CD4-positive, alpha-beta memory T cell (primary cell): ENCODE measurements at regions not wholly inside any gene's neighbourhood (a gene's known extent, or its start where the extent isn't known, plus 50 kb on each side); places are given as distances from the start of the nearest gene placed in this dataset.

Experiments
- CTCF ChIA-PET: fragments of 350-600 bp; sonication (Branson Sonifier 250); formaldehyde crosslinking; loops from one replicate; lab custom pipeline; 2021; ENCODE audit warnings: inconsistent platforms; ENCODE audit not compliant: partially characterized antibody; lab: Charles Lee
- POLR2A ChIA-PET: fragments of 350-600 bp; sonication (Branson Sonifier 250); formaldehyde crosslinking; loops from one replicate; lab custom pipeline; 2021; ENCODE audit not compliant: partially characterized antibody; lab: Charles Lee
- DNase-seq, 5 donors: peaks; one replicate each; pipeline versions ENCODE4 v3.0.0 to v3.0.0-alpha.2; 2020 to 2022; ENCODE audit warnings: mixed read lengths in 1 of 5
- H3K27ac ChIP-seq: one replicate; pipeline ENCODE4 v1.7.0; 2013; ENCODE audit warnings: low read depth, low read length
- H3K27me3 ChIP-seq: 2 replicates; pipeline ENCODE4 v1.7.0; 2013; ENCODE audit warnings: mild to moderate bottlenecking, low read length, moderate library complexity; ENCODE audit not compliant: insufficient read depth
- H3K36me3 ChIP-seq: 2 replicates; pipeline ENCODE4 v1.7.0; 2013; ENCODE audit warnings: mild to moderate bottlenecking, low read length, moderate library complexity; ENCODE audit not compliant: insufficient read depth
- H3K4me1 ChIP-seq: 2 replicates; pipeline ENCODE4 v1.7.0; 2013; ENCODE audit warnings: mild to moderate bottlenecking, low read length, moderate library complexity; ENCODE audit not compliant: insufficient read depth
- H3K4me3 ChIP-seq, 2 donors: one replicate each; pipeline ENCODE4 v1.7.0; 2013; ENCODE audit warnings: low read length in 2 of 2, mild to moderate bottlenecking in 1 of 2
- H3K9me3 ChIP-seq, 2 donors: one replicate each; pipeline ENCODE4 v1.7.0; 2013; ENCODE audit warnings: low read length in 2 of 2, control low read depth in 1 of 2; ENCODE audit not compliant: control insufficient read depth in 1 of 2
- H3K27ac Mint-ChIP-seq, 7 donors: one replicate each; pipeline ENCODE4 v1.8.0; 2020 to 2021; ENCODE audit warnings: mixed read lengths in 7 of 7, mild to moderate bottlenecking in 6 of 7, inconsistent platforms in 3 of 7, moderate library complexity in 3 of 7
- H3K27me3 Mint-ChIP-seq, 2 donors: one replicate each; pipeline ENCODE4 v1.8.0; 2020 to 2021; ENCODE audit warnings: mixed read lengths in 2 of 2
- H3K36me3 Mint-ChIP-seq, 2 donors: one replicate each; pipeline ENCODE4 v1.8.0; 2020 to 2021; ENCODE audit warnings: mixed read lengths in 2 of 2, inconsistent platforms in 1 of 2, mild to moderate bottlenecking in 1 of 2
- H3K4me1 Mint-ChIP-seq, 4 donors: one replicate each; pipeline ENCODE4 v1.8.0; 2020 to 2021; ENCODE audit warnings: mixed read lengths in 4 of 4, mild to moderate bottlenecking in 1 of 4
- H3K4me3 Mint-ChIP-seq, 8 donors: one replicate each; pipeline ENCODE4 v1.8.0; 2020 to 2021; ENCODE audit warnings: mixed read lengths in 8 of 8, mild to moderate bottlenecking in 7 of 8, moderate library complexity in 6 of 8, inconsistent platforms in 3 of 8
- H3K9me3 Mint-ChIP-seq, 8 donors: one replicate each; pipeline ENCODE4 v1.8.0; 2020 to 2021; ENCODE audit warnings: mixed read lengths in 8 of 8, mild to moderate bottlenecking in 5 of 8, inconsistent platforms in 3 of 8, moderate library complexity in 1 of 8
- intact Hi-C: fragments of 100-400 bp; cut with micrococcal nuclease; formaldehyde crosslinking; loops from one replicate; pipeline ENCODE4 v1.15.1; 2023

DNA sequence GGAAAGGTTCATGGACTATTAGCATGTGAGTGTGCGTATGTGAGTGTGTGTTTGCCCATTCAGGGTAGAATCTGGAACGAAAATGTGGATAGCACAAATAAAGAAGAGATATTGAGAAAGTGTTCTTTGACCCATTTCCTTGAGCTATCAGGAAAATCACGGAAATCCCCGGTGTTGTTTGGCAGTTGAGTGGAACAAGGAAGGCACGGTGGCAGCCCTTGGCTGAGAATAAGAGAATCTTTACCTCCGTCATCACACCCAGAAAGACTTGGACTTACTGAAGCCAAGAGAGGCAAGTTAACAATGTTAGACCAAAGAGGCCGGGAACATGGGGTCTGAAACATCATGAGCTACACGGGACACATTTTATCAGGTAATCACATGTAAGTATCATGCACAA is 588.9 kb upstream of the BTBD3 start:
- ChIA-PET CTCF (no interaction called here), POLR2A (no interaction called here)
- DNase-seq = no peak
- Histone ChIP-seq H3K27ac (no peak overlapping the region), H3K4me1 (no peaks in the 10 kb centered on the region), H3K4me3 (no peak overlapping the region), H3K9me3 (no peaks in the 10 kb centered on the region), H3K36me3 (no peaks in the 10 kb centered on the region), H3K27me3 (no peaks in the 10 kb centered on the region)
- no peaks in the 10 kb centered on the region for H3K27me3 Mint-ChIP-seq
- H3K4me3 Mint-ChIP-seq = no peak overlapping the region
- peaks cover 0 to 13% (median 4%) of the 10 kb centered on the region in 8 donors for H3K9me3 Mint-ChIP-seq
- H3K4me1 Mint-ChIP-seq = no peaks in the 10 kb centered on the region
- no peak overlapping the region for H3K27ac Mint-ChIP-seq
- no peaks in the 10 kb centered on the region for H3K36me3 Mint-ChIP-seq
- intact Hi-C loops = no loop called here

DNA sequence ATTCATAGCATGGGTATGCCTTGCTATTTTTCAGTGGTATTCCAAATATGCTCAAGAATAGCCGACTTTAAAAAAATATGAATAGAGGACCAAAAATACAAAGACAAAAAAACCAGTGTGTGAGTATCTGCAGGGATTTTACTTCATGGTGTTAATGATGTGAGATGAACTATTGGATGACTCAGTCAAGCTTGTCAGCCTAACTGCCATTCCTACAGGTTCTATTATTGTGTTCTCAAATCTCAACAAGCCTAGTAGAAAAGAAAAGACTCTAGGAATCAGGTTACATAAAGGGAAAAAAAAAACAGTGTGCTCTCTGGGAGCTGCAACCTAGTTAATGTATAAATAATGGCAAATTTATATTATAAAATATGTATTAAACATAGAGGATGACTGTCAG is 588.4 kb upstream of the BTBD3 start:
- no peak overlapping the region for H3K4me3 ChIP-seq
- Mint-ChIP-seq H3K36me3 (no peaks in the 10 kb centered on the region), H3K9me3 (peaks cover 0 to 13% (median 4%) of the 10 kb centered on the region in 8 donors), H3K4me1 (no peaks in the 10 kb centered on the region), H3K27me3 (no peaks in the 10 kb centered on the region), H3K4me3 (no peak overlapping the region), H3K27ac (no peak overlapping the region)
- no peaks in the 10 kb centered on the region for H3K36me3 ChIP-seq
- DNase-seq = no peak
- POLR2A ChIA-PET = no interaction called here
- CTCF ChIA-PET = no interaction called here
- intact Hi-C loops = no loop called here
- H3K27me3 ChIP-seq = no peaks in the 10 kb centered on the region
- H3K4me1 ChIP-seq = no peaks in the 10 kb centered on the region
- H3K9me3 ChIP-seq = no peaks in the 10 kb centered on the region
- no peak overlapping the region for H3K27ac ChIP-seq

DNA sequence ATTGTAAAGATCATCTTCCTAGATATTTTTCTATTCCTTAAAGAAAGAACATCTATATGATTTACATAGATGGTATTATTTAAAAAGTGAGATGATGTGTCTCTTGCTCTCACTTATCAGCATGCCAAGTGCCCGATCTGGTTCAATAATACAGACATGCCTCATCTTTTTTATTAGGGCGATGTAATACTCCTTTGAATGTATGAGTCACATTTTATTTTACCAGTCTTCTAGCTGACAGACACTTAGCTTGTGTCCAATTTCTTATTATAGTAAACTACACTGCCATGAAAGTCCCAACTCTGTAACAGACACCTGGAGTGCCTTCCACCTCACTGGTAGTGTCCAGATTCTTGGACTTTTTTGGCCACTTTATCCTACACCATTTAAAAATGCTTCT is 586.6 kb upstream of the BTBD3 start:
- H3K27me3 ChIP-seq = no peaks in the 10 kb centered on the region
- intact Hi-C loops = no loop called here
- H3K4me1 ChIP-seq = no peaks in the 10 kb centered on the region
- H3K4me1 Mint-ChIP-seq = no peaks in the 10 kb centered on the region
- H3K4me3 ChIP-seq = no peak overlapping the region
- no peak for DNase-seq
- POLR2A ChIA-PET = no interaction called here
- no peaks in the 10 kb centered on the region for H3K36me3 Mint-ChIP-seq
- no peaks in the 10 kb centered on the region for H3K27me3 Mint-ChIP-seq
- no peaks in the 10 kb centered on the region for H3K9me3 ChIP-seq
- no peak overlapping the region for H3K27ac ChIP-seq
- no peak overlapping the region for H3K27ac Mint-ChIP-seq
- CTCF ChIA-PET = no interaction called here
- H3K9me3 Mint-ChIP-seq = peaks cover 0 to 15% (median 3%) of the 10 kb centered on the region in 8 donors
- no peaks in the 10 kb centered on the region for H3K36me3 ChIP-seq
- H3K4me3 Mint-ChIP-seq = no peak overlapping the region

DNA sequence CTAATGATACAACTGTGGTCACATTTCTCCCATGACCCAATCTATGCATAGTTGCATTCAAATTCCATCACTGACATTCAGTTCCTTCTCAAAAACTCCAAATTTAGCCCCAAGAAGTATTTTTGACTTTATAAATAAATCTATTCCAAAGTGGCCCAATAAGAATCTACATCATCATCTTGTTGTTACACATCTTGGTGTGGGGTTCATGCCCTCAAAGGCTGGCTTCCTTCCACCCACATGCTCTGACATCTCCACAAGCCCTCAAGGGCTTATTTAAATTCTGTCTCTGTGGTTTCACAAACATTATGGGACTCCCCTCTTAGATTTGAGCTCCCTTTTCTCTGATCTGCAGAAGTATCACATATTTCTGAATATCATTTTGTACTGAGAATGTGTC is 585.3 kb upstream of the BTBD3 start:
- CTCF ChIA-PET = no interaction called here
- no peaks in the 10 kb centered on the region for H3K4me1 ChIP-seq
- no peak overlapping the region for H3K4me3 Mint-ChIP-seq
- DNase-seq = no peak
- H3K9me3 Mint-ChIP-seq = peaks cover 0 to 12% (median 4%) of the 10 kb centered on the region in 8 donors
- H3K4me1 Mint-ChIP-seq = no peaks in the 10 kb centered on the region
- no peak overlapping the region for H3K4me3 ChIP-seq
- POLR2A ChIA-PET = no interaction called here
- H3K27me3 ChIP-seq = no peaks in the 10 kb centered on the region
- intact Hi-C loops = no loop called here
- no peaks in the 10 kb centered on the region for H3K36me3 ChIP-seq
- H3K27ac ChIP-seq = no peak overlapping the region
- no peaks in the 10 kb centered on the region for H3K36me3 Mint-ChIP-seq
- H3K27me3 Mint-ChIP-seq = no peaks in the 10 kb centered on the region
- no peak overlapping the region for H3K27ac Mint-ChIP-seq
- no peaks in the 10 kb centered on the region for H3K9me3 ChIP-seq

DNA sequence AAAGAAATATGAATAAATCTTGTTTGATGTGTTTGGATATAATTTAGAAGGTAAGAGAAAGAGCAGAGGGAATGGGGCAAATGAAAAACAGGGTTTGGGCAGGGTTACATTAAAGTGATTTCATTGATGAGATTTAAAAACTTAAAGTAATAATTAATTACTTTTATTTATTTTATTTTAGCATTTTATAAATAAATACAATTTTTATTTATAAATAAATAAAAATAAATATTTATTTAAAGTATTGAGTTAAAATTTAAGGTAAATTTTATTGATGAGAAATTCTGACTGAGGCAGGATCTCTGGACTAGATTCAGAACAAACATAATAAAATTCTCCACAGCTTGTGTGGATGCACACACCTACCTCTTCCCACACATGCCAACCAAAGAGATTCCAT is 584.1 kb upstream of the BTBD3 start:
- POLR2A ChIA-PET = no interaction called here
- no peak overlapping the region for H3K4me3 Mint-ChIP-seq
- no peaks in the 10 kb centered on the region for H3K27me3 Mint-ChIP-seq

DNA sequence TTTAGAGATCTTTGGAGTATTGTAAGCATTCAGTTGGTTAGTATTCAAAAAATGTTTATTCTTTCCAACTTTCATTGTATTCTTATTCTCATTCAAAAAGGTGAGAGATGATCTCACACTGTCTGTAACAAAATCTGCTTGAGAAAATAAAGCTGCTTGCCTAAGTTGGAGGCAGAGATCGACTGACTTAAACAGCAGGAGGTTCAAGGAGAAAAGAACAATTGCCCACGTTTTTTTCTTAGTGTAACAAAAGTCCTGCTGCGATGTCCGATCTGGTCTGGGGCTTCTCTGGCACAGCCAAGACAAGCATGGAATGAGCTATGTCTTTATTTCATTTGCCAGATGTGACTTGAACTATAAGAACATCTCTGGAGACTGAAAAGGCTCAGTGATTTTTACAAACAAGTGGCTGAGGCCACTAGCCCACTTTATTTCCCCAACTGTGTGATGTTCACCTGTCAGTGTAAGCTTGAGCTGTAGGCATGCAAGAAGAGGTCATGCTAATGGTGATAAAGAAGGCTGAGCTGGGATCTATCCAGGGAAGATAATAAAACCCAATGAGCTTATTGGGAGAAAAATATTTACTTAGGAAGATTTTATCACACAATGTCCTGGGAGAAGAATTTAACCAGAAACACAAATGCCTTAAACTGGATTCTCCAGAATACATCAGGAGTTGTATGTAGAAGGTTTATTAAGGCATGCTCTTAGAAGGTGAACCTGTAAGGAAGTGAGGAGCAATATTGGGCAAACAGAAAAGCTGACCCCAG is 580.1 kb upstream of the BTBD3 start:
- CTCF ChIA-PET = no interaction called here
- no peak for DNase-seq
- no peaks in the 10 kb centered on the region for H3K27me3 ChIP-seq
- no peak overlapping the region for H3K27ac Mint-ChIP-seq
- no peaks in the 10 kb centered on the region for H3K27me3 Mint-ChIP-seq
- H3K4me1 ChIP-seq = no peaks in the 10 kb centered on the region
- no peaks in the 10 kb centered on the region for H3K9me3 ChIP-seq
- no peak overlapping the region for H3K4me3 ChIP-seq
- no peaks in the 10 kb centered on the region for H3K4me1 Mint-ChIP-seq
- H3K27ac ChIP-seq = no peak overlapping the region
- H3K36me3 Mint-ChIP-seq = no peaks in the 10 kb centered on the region
- peaks cover 0 to 10% (median 5%) of the 10 kb centered on the region in 8 donors for H3K9me3 Mint-ChIP-seq
- POLR2A ChIA-PET = no interaction called here
- intact Hi-C loops = no loop called here
- no peak overlapping the region for H3K4me3 Mint-ChIP-seq
- no peaks in the 10 kb centered on the region for H3K36me3 ChIP-seq

More for the DNA sequence above, 584.1 kb upstream of the BTBD3 start:
- peaks cover 0 to 11% (median 5%) of the 10 kb centered on the region in 8 donors for H3K9me3 Mint-ChIP-seq
- H3K27ac Mint-ChIP-seq = no peak overlapping the region
- DNase-seq = no peak
- Histone ChIP-seq H3K4me1 (no peaks in the 10 kb centered on the region), H3K4me3 (no peak overlapping the region), H3K27me3 (no peaks in the 10 kb centered on the region), H3K36me3 (no peaks in the 10 kb centered on the region), H3K27ac (no peak overlapping the region), H3K9me3 (no peaks in the 10 kb centered on the region)
- CTCF ChIA-PET = no interaction called here
- no peaks in the 10 kb centered on the region for H3K36me3 Mint-ChIP-seq
- intact Hi-C loops = no loop called here
- no peaks in the 10 kb centered on the region for H3K4me1 Mint-ChIP-seq

DNA sequence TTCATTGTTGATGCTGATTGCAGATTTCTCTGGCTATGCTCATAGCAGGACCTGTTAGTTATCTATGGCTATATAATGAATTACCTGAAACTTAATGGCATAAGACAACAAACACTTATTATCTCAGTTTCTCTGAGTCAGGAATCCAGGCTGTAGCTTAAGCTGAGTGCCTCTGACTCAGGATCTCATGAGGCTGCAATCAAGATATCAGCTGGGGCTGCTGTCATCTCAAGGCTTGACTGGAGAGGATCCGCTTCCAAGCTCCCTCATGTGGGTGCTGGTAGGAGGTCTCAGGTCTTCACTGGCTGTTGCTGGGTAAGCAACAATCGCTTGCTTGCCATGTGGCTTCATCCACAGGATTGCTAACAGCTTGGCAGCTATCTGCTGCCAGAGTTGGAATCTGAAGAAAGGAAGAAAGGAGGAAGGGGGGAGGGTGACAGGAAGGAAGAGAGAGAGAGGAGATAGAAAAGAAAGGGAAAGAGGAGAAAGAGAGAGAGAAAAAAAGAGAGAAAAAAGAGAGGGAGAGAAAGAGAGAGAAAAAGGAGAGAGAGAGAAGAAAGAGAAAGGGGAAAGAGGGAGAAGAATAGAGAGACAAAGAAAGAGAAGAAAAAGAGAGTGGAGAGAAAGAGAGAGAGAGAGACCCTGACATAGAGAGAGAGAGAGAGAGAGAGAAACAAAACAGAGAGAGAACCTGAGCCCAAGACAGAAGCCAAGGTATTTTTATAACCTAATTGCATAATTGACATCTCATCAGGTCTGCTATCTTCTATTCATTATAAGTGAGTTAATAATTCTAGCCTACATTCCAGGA is 579.0 kb upstream of the BTBD3 start:
- intact Hi-C loops = no loop called here
- DNase-seq = no peak
- Mint-ChIP-seq H3K27me3 (no peaks in the 10 kb centered on the region), H3K9me3 (peaks cover 0 to 10% (median 4%) of the 10 kb centered on the region in 8 donors), H3K36me3 (no peaks in the 10 kb centered on the region), H3K4me3 (no peak overlapping the region), H3K27ac (no peak overlapping the region), H3K4me1 (no peaks in the 10 kb centered on the region)
- POLR2A ChIA-PET = no interaction called here
- H3K36me3 ChIP-seq = no peaks in the 10 kb centered on the region
- no peaks in the 10 kb centered on the region for H3K27me3 ChIP-seq
- no peak overlapping the region for H3K27ac ChIP-seq
- no peaks in the 10 kb centered on the region for H3K9me3 ChIP-seq
- H3K4me3 ChIP-seq = no peak overlapping the region
- H3K4me1 ChIP-seq = no peaks in the 10 kb centered on the region
- CTCF ChIA-PET = no interaction called here
